ENCODE measurements at regions not wholly inside any gene's neighbourhood (a gene's known extent, or its start where the extent isn't known, plus 50 kb on each side); places are given as distances from the start of the nearest gene placed in this dataset.
"Not testable (repeated sequence)": the region's sequence is repeated elsewhere in the genome, so short reads cannot be mapped to it uniquely, and the experiment has no call there.

- H3K4me1 Mint-ChIP-seq (ENCODE audit: unreplicated experiment) = no peaks in the 10 kb centered on the region
- peak; percentile 73 for DNase-seq (ENCODE audit: extremely low spot score, unreplicated experiment)
- H3K9me3 Mint-ChIP-seq (ENCODE audit: unreplicated experiment) = no peaks in the 10 kb centered on the region
- H3K27ac Mint-ChIP-seq (ENCODE audit: unreplicated experiment) = no peak overlapping the region
- H3K36me3 Mint-ChIP-seq (ENCODE audit: unreplicated experiment) = no peaks in the 10 kb centered on the region
- no peak for TF ChIP-seq CTCF (IDR thresholded peaks at IDR 0.05)
- no peaks in the 10 kb centered on the region for H3K27me3 Mint-ChIP-seq (ENCODE audit: unreplicated experiment)
- H3K4me3 Mint-ChIP-seq (ENCODE audit: unreplicated experiment) = no peak overlapping the region
Observed at GRCh38 chr15:84402856-84403608, 167.5 kb downstream of the GOLGA6L4 start.

DNA sequence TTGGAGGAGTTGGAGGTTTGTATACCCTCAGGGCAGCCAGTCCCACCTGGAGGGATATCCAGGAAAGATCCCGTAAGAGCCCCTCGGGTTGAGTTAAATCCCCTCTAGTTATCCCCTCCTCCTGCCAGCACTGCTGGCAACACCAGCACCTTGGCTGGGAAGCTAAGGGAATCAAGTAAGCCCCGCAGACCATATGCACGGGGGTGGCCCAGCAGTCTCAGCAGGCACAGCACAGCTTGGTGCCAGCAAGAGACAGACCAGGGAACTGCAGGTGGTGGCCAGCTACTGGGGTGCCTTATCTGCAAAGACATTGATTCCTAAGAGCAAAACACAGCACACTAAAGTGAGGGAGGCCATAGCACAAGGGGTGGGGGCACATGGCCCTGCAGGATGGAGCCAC, 173.8 kb downstream of the GOLGA6L4 start:
- not testable (repeated sequence) for H3K27ac Mint-ChIP-seq (ENCODE audit: unreplicated experiment); H3K4me1 Mint-ChIP-seq (ENCODE audit: unreplicated experiment); H3K36me3 Mint-ChIP-seq (ENCODE audit: unreplicated experiment); H3K4me3 Mint-ChIP-seq (ENCODE audit: unreplicated experiment); DNase-seq (ENCODE audit: extremely low spot score, unreplicated experiment); H3K9me3 Mint-ChIP-seq (ENCODE audit: unreplicated experiment); H3K27me3 Mint-ChIP-seq (ENCODE audit: unreplicated experiment)

DNA sequence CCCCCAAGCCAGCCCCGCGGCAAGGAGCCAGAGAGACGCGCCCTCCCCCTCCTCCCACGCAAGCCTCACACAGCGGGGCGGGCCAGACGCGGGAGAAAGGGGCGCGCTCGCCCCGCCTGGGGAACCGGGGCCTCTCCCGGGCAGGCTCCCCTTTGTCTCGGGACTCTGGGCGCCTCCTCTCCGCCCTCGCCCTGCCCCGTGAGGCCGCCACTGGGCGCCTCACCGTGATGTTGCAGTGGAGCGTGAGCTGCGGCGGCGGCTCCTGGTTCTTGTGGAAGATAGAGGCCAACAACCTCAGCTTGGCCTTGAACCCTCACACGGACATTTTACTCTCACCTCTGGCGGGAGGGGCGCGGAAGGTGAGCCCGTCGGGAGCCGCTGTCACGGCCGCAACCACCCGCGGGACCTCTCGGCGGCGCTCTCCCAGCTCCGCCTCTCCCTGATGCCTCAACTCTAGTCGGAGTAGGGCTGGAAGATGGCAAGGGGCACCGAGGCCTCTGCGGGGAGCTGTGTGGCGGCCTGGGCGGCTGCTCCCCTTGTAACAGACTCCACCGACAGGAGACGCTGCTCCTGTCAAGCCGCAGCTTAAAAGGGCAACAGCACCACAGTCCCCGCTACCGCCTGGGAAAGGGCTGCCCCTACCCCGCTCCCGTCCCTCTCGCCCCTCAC, 179.2 kb upstream of the ZSCAN2 start:
- H3K27me3 Mint-ChIP-seq (ENCODE audit: unreplicated experiment); H3K9me3 Mint-ChIP-seq (ENCODE audit: unreplicated experiment); H3K4me3 Mint-ChIP-seq (ENCODE audit: unreplicated experiment); H3K4me1 Mint-ChIP-seq (ENCODE audit: unreplicated experiment); H3K27ac Mint-ChIP-seq (ENCODE audit: unreplicated experiment); H3K36me3 Mint-ChIP-seq (ENCODE audit: unreplicated experiment); DNase-seq (ENCODE audit: extremely low spot score, unreplicated experiment): not testable (repeated sequence)

DNA sequence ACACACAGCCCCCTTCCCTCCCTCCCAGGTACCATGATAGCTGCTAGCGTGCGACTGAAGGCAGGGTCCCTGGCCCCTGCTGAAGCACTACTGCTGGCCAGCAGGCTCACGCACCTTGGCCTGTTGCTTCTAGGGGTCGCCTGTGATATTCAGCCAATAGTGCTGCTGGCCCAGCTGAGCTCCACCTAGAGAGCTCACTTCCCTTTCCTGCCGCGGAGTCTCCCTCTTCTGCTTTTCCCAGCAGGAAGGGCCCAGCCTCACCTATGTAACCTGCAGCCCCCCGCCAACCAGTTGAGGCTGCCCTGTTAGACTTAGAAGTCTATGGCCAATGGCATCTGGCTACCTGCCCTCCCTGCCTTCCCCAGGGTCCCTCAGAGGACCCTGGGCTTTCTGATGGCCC, 175.5 kb upstream of the ZSCAN2 start:
- H3K27ac Mint-ChIP-seq (ENCODE audit: unreplicated experiment); H3K36me3 Mint-ChIP-seq (ENCODE audit: unreplicated experiment); H3K27me3 Mint-ChIP-seq (ENCODE audit: unreplicated experiment); H3K4me1 Mint-ChIP-seq (ENCODE audit: unreplicated experiment); H3K9me3 Mint-ChIP-seq (ENCODE audit: unreplicated experiment); H3K4me3 Mint-ChIP-seq (ENCODE audit: unreplicated experiment): not testable (repeated sequence)
- peak; percentile 80 for DNase-seq (ENCODE audit: extremely low spot score, unreplicated experiment)

DNA sequence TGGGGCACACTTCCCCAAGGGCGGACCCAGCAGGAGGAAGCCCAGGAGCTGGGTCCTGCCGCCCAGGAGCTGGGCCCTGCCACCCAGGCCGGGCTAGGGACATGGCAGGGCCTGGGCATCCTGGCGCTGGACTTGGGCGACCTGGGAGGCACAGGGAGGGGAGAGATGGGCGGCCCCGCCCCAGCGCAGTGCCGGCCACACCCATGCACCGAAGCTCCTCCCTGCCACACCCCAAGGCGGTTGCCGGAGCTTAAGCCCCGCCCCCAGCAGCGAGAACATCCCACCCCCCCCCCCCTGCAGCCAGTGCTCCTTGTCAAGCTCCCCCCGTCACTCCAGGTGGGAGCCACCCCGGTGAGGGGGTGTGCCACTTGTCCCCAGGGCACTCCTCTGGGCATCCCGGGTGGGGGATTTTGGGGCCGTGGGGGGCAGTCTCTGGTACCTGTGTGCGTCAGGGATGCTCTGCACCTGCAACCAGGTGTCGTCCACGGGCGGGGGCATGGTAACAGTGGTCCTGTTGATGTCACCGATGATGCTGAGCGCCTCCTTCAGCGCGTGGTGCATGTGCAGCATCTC, 127.4 kb upstream of the ZSCAN2 start:
- H3K27ac Mint-ChIP-seq (ENCODE audit: unreplicated experiment); H3K9me3 Mint-ChIP-seq (ENCODE audit: unreplicated experiment); H3K4me3 Mint-ChIP-seq (ENCODE audit: unreplicated experiment); H3K4me1 Mint-ChIP-seq (ENCODE audit: unreplicated experiment); DNase-seq (ENCODE audit: extremely low spot score, unreplicated experiment); H3K27me3 Mint-ChIP-seq (ENCODE audit: unreplicated experiment); H3K36me3 Mint-ChIP-seq (ENCODE audit: unreplicated experiment): not testable (repeated sequence)

DNA sequence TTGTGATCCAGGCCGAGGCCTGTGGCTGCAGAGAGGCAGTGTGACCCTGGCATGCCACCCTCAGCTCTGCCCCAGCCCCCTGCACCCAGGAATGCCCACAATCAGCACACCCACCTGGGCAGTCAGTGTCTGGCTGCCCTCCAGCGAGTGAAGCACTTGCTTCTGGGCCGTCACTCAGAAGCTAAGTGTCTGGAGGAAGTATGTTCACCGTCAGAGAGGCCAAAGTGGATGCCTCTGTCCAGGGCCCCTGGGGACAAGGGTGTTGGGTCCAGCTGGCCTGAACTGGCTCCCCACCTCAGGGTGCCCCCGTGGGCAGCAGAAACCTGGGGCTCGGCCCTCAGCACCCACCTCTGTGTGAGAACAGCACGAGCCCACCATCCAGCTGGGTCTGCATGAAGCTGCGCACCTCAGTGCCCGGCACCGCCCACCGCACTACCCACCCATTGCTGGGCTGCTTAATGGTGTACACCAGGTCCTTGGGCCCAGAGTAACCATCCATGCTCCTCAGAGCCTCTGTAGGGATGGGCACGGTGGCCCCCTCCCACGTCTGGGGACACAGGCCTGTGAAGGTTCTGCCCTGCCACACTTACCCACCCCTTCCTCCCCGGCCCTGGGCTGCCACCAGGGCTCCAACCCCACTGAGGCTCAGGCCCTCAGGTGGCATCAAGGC, 124.3 kb upstream of the ZSCAN2 start:
- H3K4me3 Mint-ChIP-seq (ENCODE audit: unreplicated experiment); H3K27me3 Mint-ChIP-seq (ENCODE audit: unreplicated experiment); H3K27ac Mint-ChIP-seq (ENCODE audit: unreplicated experiment); H3K36me3 Mint-ChIP-seq (ENCODE audit: unreplicated experiment); DNase-seq (ENCODE audit: extremely low spot score, unreplicated experiment); H3K9me3 Mint-ChIP-seq (ENCODE audit: unreplicated experiment); H3K4me1 Mint-ChIP-seq (ENCODE audit: unreplicated experiment): not testable (repeated sequence)

DNA sequence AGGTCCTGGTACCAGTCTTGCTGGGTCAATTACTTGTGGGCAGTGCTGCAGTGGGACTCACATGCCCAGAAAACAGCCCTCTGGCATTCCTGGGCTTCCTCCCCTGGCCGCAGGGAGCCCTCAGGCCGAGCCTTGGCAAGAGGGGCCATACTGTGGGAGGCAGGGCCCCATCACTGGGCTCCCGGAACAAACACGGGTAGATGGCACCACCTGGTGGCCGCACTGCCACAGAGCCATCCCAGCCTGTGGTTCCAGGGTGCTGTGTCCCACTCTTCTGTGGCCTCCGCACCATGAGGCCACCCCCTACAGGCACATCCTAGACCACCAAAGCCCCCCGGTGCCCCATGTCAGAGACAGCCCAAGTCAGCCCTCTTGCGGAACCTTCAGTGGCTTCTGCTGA, 123.3 kb upstream of the ZSCAN2 start:
- H3K4me1 Mint-ChIP-seq (ENCODE audit: unreplicated experiment); H3K27ac Mint-ChIP-seq (ENCODE audit: unreplicated experiment); H3K9me3 Mint-ChIP-seq (ENCODE audit: unreplicated experiment); H3K4me3 Mint-ChIP-seq (ENCODE audit: unreplicated experiment); H3K27me3 Mint-ChIP-seq (ENCODE audit: unreplicated experiment); H3K36me3 Mint-ChIP-seq (ENCODE audit: unreplicated experiment); DNase-seq (ENCODE audit: extremely low spot score, unreplicated experiment): not testable (repeated sequence)

DNA sequence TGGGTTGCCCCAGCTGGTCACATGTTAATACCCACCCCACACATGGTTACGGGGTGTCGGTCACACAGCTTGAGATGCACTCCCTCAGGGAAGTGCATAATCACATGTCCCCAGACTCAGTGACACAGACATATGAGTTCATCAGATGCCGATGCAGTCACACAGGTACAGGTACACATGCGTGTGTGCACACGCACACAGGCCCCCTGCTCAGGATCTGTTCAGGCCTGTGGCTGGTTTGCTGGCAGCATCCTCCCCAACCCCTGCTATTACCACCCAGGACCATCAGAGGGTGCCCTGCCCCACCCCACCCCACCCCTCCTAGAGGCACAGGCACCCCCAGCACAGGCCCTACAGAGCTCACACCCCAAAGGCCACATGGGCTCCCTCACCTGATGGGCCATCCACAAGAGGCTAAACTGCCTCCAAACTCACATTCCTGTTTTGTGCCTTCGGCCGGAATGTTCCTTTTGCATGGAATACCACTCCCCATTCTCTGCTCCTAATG, 120.6 kb upstream of the ZSCAN2 start:
- H3K4me3 Mint-ChIP-seq (ENCODE audit: unreplicated experiment); H3K4me1 Mint-ChIP-seq (ENCODE audit: unreplicated experiment); H3K36me3 Mint-ChIP-seq (ENCODE audit: unreplicated experiment); H3K27ac Mint-ChIP-seq (ENCODE audit: unreplicated experiment); H3K9me3 Mint-ChIP-seq (ENCODE audit: unreplicated experiment); H3K27me3 Mint-ChIP-seq (ENCODE audit: unreplicated experiment); DNase-seq (ENCODE audit: extremely low spot score, unreplicated experiment): not testable (repeated sequence)

- DNase-seq (ENCODE audit: extremely low spot score, unreplicated experiment) = peak; percentile 40
- H3K9me3 Mint-ChIP-seq (ENCODE audit: unreplicated experiment); H3K4me1 Mint-ChIP-seq (ENCODE audit: unreplicated experiment); H3K27ac Mint-ChIP-seq (ENCODE audit: unreplicated experiment); H3K4me3 Mint-ChIP-seq (ENCODE audit: unreplicated experiment); H3K27me3 Mint-ChIP-seq (ENCODE audit: unreplicated experiment); H3K36me3 Mint-ChIP-seq (ENCODE audit: unreplicated experiment): not testable (repeated sequence)
Observed at GRCh38 chr15:84483859-84484258, 117.0 kb upstream of the ZSCAN2 start.

DNA sequence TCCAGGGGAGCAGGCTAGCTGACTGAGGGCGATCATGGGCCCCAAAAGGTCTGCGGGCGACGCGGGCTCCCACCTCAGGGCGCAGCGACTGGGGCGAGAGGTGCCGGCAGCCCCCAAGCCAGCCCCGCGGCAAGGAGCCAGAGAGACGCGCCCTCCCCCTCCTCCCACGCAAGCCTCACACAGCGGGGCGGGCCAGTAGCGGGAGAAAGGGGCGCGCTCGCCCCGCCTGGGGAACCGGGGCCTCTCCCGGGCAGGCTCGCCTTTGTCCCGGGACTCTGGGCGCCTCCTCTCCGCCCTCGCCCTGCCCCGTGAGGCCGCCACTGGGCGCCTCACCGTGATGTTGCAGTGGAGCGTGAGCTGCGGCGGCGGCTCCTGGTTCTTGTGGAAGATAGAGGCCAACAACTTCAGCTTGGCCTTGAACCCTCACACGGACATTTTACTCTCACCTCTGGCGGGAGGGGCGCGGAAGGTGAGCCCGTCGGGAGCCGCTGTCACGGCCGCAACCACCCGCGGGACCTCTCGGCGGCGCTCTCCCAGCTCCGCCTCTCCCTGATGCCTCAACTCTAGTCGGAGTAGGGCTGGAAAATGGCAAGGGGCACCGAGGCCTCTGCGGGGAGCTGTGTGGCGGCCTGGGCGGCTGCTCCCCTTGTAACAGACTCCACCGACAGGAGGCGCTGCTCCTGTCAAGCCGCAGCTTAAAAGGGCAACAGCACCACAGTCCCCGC, 100.5 kb upstream of the ZSCAN2 start:
- DNase-seq (ENCODE audit: extremely low spot score, unreplicated experiment) = peak; percentile 27
- H3K27me3 Mint-ChIP-seq (ENCODE audit: unreplicated experiment); H3K36me3 Mint-ChIP-seq (ENCODE audit: unreplicated experiment); H3K4me3 Mint-ChIP-seq (ENCODE audit: unreplicated experiment); H3K9me3 Mint-ChIP-seq (ENCODE audit: unreplicated experiment); H3K27ac Mint-ChIP-seq (ENCODE audit: unreplicated experiment); H3K4me1 Mint-ChIP-seq (ENCODE audit: unreplicated experiment): not testable (repeated sequence)

Data from osteocyte (in vitro differentiated cells).